ENCODE measurements at regions not wholly inside any gene's neighbourhood (a gene's known extent, or its start where the extent isn't known, plus 50 kb on each side); places are given as distances from the start of the nearest gene placed in this dataset.

- no peak for TF ChIP-seq CTCF (IDR thresholded peaks at IDR 0.05)
- no peak for TF ChIP-seq ZFX (IDR thresholded peaks at IDR 0.05; ENCODE audit: borderline replicate concordance)
Measured at GRCh38 chr14:38704220-38704619, 398.8 kb downstream of the SEC23A start.

Measured in 22Rv1 (cell line).